OCI-LY1 (cell line): ENCODE measurements at regions not wholly inside any gene's neighbourhood (a gene's known extent, or its start where the extent isn't known, plus 50 kb on each side); places are given as distances from the start of the nearest gene placed in this dataset.

Experiments
- EZH2 ChIP-seq: fragments of 200-600 bp; sonication (generic), shearing (Covaris generic); IDR thresholded peaks from 2 replicates; pipeline ENCODE4 v1.8.0; 2017; ENCODE audit warnings: borderline replicate concordance, mixed run types, mild to moderate bottlenecking, antibody characterized with exemption, low read length, moderate library complexity, mixed read lengths
- TF ChIP-seq, protein P1 (sequence below): fragments of 200-600 bp; sonication (generic), shearing (Covaris generic); IDR thresholded peaks from 2 replicates; pipeline ENCODE4 v1.5.1; 2017; ENCODE audit warnings: mild to moderate bottlenecking, antibody characterized with exemption, low read length, moderate library complexity, mixed read lengths

GRCh38 chr6:109300874-109301273, 81.4 kb downstream of the CD164 start:
- TF ChIP-seq, protein P1, sequence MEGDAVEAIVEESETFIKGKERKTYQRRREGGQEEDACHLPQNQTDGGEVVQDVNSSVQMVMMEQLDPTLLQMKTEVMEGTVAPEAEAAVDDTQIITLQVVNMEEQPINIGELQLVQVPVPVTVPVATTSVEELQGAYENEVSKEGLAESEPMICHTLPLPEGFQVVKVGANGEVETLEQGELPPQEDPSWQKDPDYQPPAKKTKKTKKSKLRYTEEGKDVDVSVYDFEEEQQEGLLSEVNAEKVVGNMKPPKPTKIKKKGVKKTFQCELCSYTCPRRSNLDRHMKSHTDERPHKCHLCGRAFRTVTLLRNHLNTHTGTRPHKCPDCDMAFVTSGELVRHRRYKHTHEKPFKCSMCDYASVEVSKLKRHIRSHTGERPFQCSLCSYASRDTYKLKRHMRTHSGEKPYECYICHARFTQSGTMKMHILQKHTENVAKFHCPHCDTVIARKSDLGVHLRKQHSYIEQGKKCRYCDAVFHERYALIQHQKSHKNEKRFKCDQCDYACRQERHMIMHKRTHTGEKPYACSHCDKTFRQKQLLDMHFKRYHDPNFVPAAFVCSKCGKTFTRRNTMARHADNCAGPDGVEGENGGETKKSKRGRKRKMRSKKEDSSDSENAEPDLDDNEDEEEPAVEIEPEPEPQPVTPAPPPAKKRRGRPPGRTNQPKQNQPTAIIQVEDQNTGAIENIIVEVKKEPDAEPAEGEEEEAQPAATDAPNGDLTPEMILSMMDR: no peak
- no peak for TF ChIP-seq EZH2
